ENCODE measurements at regions not wholly inside any gene's neighbourhood (a gene's known extent, or its start where the extent isn't known, plus 50 kb on each side); places are given as distances from the start of the nearest gene placed in this dataset.
"Not testable (repeated sequence)": the region's sequence is repeated elsewhere in the genome, so short reads cannot be mapped to it uniquely, and the experiment has no call there.

DNA sequence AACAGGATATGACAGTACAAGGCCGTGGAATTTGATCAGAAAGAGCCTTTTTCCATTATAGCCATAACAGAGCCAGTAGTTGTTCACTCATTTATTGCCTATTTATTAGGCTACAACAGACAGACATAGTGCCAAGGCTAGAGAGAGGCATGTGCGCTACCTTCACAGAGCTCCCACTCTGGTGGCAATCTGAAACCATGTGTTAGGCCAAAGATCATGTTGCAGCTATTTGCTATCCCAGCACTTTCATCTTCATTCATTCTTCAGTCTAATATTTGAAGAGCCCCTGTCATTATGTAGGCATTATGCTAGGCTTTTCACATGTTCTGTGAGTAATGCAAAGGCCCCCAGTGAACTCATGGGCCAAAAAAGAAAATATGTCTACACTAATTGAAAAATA, 404.8 kb downstream of the IGSF11 start:
- FAIRE-seq (no peak), DNase-seq (ENCODE audit: extremely low spot score, insufficient read length, low read depth) (no peak)

DNA sequence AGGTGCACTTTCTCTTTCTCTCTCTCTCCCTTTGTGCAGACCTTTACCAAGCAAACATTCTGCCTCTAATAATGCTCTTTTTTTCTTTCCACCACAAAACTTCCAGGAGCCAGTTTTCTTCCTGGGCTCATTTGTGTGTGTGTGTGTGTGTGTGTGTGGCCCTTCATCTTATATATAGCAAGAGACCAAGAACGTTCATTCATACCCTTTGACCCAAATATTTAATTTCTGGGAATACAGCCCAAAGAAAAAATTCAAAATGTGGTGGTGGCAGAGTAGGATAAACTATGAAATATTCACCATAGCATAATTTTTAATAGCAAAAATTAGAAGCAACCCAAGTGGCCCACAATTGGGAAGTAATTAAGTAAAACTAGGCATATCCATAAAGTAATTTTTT, 398.9 kb downstream of the IGSF11 start:
- no peak for DNase-seq (ENCODE audit: extremely low spot score, insufficient read length, low read depth)
- FAIRE-seq, result no peak

- FAIRE-seq, result no peak
- DNase-seq (ENCODE audit: extremely low spot score, insufficient read length, low read depth), result no peak
Observed at GRCh38 chr3:118636841-118637240, 397.8 kb downstream of the IGSF11 start.

DNA sequence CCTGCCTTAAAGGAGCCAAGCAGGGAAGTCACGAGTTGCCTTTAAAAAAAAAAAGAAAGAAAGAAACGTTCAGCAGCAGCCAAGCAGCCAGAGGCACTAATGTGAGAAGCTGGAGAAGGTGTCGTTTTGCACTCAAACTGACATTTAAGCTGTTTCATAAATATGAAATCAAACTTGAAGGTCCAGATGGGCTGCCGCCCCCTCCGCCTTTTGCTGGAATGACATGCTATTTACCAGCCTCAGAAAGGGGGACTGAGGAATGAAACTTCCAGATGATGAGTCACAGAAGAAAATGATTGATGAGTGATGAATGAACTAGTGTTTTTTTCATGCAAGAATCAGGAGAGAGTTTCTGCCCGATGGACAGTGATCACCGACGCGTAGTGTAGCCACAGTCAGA, 396.8 kb downstream of the IGSF11 start:
- DNase-seq (ENCODE audit: extremely low spot score, insufficient read length, low read depth) (no peak), FAIRE-seq (no peak)

GRCh38 chr3:118641608-118642007, 393.0 kb downstream of the IGSF11 start:
- FAIRE-seq, result no peak
- no peak for DNase-seq (ENCODE audit: extremely low spot score, insufficient read length, low read depth)

DNA sequence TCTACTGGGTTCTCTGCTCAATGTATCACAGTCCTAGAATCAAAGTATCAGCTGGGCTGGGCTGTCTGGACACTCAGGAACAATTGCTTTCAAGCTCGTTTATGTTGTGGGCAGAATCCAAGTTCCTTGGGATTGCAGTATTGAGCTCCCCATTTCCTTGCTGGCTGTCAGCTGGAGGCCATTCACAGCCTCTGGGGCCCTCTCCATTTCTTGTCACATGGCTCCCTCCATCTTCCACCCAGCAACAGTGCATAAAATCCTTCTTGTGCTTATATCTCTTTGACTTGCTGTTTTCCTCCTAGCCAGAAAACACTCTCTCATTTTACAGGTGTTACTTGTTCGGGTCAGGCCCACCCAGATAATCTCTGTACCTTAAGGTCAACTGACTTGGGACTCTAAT, 363.5 kb downstream of the IGSF11 start:
- FAIRE-seq, result no peak
- no peak for DNase-seq (ENCODE audit: extremely low spot score, insufficient read length, low read depth)

GRCh38 chr3:118675305-118675704, 359.3 kb downstream of the IGSF11 start:
- DNase-seq (ENCODE audit: extremely low spot score, insufficient read length, low read depth), result no peak
- no peak for FAIRE-seq

- not testable (repeated sequence) for FAIRE-seq
Observed at GRCh38 chr3:118678663-118679062, 356.0 kb downstream of the IGSF11 start.

GRCh38 chr3:118682921-118683320, 351.7 kb downstream of the IGSF11 start:
- DNase-seq (ENCODE audit: extremely low spot score, insufficient read length, low read depth) (no peak), FAIRE-seq (no peak)

More at GRCh38 chr3:118678663-118679062, 356.0 kb downstream of the IGSF11 start:
- DNase-seq (ENCODE audit: extremely low spot score, insufficient read length, low read depth), result not testable (repeated sequence)

DNA sequence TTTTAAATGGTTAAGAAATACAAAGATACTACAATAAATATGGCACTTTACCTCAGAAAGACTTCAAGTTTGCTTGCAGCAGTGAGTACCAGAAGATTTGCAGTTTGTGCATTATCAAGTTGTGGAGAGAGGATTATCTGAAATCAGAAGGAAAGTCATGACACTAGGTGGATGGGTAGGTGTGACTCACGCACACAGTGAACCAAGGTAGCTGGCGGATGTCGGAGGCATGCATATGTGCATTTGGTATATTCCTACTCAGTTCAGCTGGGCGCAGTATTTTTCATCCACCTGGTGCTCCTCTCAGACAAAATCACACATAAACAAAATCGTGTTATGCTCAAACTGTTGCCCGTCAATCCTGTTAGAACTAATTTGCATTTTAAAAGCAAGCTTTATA, 351.0 kb downstream of the IGSF11 start:
- no peak for DNase-seq (ENCODE audit: extremely low spot score, insufficient read length, low read depth)
- no peak for FAIRE-seq

GRCh38 chr3:118688396-118688884, 346.2 kb downstream of the IGSF11 start:
- FAIRE-seq (no peak), DNase-seq (ENCODE audit: extremely low spot score, insufficient read length, low read depth) (no peak)

DNA sequence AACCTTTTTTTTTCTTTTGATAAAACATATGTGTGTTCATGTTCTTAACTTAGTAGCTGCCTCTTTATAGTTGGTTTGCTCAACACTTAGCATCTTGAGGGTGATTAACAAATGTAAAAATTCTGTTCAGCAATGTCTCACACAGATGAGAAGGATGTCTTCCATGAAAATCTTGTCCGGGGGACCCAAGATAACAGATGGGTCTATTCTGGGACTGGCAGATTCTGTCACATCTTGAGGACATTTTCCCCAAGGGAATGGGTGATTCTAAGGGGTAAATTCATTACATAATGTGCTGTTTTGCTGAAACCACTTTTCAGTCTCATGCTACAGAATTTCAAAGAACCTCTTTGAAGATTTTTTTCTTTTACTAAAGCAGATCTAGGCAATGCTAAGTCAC, 342.2 kb downstream of the IGSF11 start:
- FAIRE-seq (no peak), DNase-seq (ENCODE audit: extremely low spot score, insufficient read length, low read depth) (no peak)

GRCh38 chr3:118705487-118706219, 329.0 kb downstream of the IGSF11 start:
- no peak for DNase-seq (ENCODE audit: extremely low spot score, insufficient read length, low read depth)
- FAIRE-seq, result no peak

- FAIRE-seq, result no peak
- no peak for DNase-seq (ENCODE audit: extremely low spot score, insufficient read length, low read depth)
Observed at GRCh38 chr3:118707991-118708390, 326.7 kb downstream of the IGSF11 start.

DNA sequence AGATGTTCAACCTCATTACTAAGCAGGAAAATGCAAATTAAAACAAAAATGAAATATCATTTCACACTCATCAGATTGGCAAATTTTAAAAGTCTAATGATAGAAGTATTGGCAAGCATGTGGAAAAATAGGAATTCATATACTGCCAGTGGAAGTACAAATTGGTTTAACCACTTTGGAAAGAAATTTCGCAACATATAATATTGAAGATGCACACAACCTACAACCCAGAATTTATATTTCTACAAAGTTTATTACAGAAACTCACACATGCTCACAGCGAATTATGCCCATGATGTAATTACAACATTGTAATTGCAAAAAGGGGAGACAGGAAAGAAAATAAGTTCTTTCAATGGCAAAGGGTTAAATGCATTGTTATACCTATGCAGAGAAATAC, 324.1 kb downstream of the IGSF11 start:
- no peak for FAIRE-seq

GRCh38 chr3:118713502-118714207, 321.0 kb downstream of the IGSF11 start:
- no peak for DNase-seq (ENCODE audit: extremely low spot score, insufficient read length, low read depth)
- no peak for FAIRE-seq

More for the DNA sequence above, 324.1 kb downstream of the IGSF11 start:
- DNase-seq (ENCODE audit: extremely low spot score, insufficient read length, low read depth), result no peak

DNA sequence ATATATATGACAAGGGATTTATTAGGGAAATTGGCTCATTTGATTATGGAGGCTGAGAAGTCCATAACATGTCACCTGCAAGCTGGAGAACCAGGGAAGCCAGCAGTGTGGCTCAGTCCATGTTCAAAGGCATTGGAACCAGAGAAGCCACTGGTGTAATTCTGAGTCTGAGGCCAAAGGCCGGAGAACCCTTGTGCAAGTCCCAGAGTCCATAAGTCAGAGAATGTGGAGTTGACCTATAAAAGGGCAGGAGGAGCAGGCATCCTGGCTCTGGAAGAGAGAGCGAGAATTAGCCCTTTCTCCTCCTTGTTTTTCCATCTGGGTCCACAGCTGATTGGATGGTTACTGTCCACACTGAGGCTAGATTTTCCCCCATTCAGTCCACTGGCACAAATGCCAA, 319.8 kb downstream of the IGSF11 start:
- FAIRE-seq, result no peak
- DNase-seq (ENCODE audit: extremely low spot score, insufficient read length, low read depth), result no peak

GRCh38 chr3:118729546-118729945, 305.1 kb downstream of the IGSF11 start:
- FAIRE-seq (no peak), DNase-seq (ENCODE audit: extremely low spot score, insufficient read length, low read depth) (no peak)

GRCh38 chr3:118734664-118735063, 300.0 kb downstream of the IGSF11 start:
- no peak for FAIRE-seq
- DNase-seq (ENCODE audit: extremely low spot score, insufficient read length, low read depth), result no peak

DNA sequence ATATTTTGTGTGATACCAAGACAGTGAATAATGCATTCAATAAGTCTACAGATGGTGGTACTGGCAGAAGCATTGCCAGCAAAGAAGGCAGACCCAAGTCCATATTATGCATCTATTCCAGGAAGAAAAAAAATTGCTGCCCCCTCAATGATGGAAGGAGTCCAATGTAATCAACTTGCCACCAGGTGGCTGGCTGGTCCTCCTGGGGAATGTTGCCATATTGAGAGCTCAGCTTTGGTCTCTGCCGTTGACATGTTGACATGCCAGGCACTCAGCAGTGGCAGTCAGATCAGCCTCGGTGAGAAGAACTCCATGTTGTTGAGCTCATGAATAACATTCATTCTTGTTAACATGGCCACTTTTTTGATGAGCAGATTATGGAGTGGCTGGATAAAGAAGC, 298.5 kb downstream of the IGSF11 start:
- FAIRE-seq (no peak), DNase-seq (ENCODE audit: extremely low spot score, insufficient read length, low read depth) (no peak)

GRCh38 chr3:118740722-118741290, 293.8 kb downstream of the IGSF11 start:
- no peak for FAIRE-seq
- DNase-seq (ENCODE audit: extremely low spot score, insufficient read length, low read depth), result no peak
